ENCODE measurements at regions not wholly inside any gene's neighbourhood (a gene's known extent, or its start where the extent isn't known, plus 50 kb on each side); places are given as distances from the start of the nearest gene placed in this dataset.
"Not testable (repeated sequence)": the region's sequence is repeated elsewhere in the genome, so short reads cannot be mapped to it uniquely, and the experiment has no call there.

- no peak for DNase-seq (ENCODE audit: low read depth in 2 of 2)
Observed at GRCh38 chr6:40887079-40887791, 151.8 kb downstream of the UNC5CL start.

- no peak for DNase-seq (ENCODE audit: low read depth in 2 of 2)
Observed at GRCh38 chr6:40885139-40885774, 153.8 kb downstream of the UNC5CL start.

GRCh38 chr6:40882323-40882997 is 156.6 kb downstream of the UNC5CL start:
- no peak for DNase-seq (ENCODE audit: low read depth in 2 of 2)

- DNase-seq (ENCODE audit: low read depth in 2 of 2) = no peak
Observed at GRCh38 chr6:40881501-40881900, 157.5 kb downstream of the UNC5CL start.

GRCh38 chr6:40880906-40881305 is 158.1 kb downstream of the UNC5CL start:
- DNase-seq (ENCODE audit: low read depth in 2 of 2) = no peak

- no peak for DNase-seq (ENCODE audit: low read depth in 2 of 2)
Observed at GRCh38 chr6:40879169-40879568, 159.9 kb downstream of the UNC5CL start.

- no peak for DNase-seq (ENCODE audit: low read depth in 2 of 2)
Observed at GRCh38 chr6:40877362-40877761, 161.7 kb downstream of the UNC5CL start.

- no peak for DNase-seq (ENCODE audit: low read depth in 2 of 2)
Observed at GRCh38 chr6:40876336-40876735, 162.7 kb downstream of the UNC5CL start.

GRCh38 chr6:40874495-40874894 is 164.5 kb downstream of the UNC5CL start:
- no peak for DNase-seq (ENCODE audit: low read depth in 2 of 2)

GRCh38 chr6:40871424-40871823 is 167.6 kb downstream of the UNC5CL start:
- DNase-seq (ENCODE audit: low read depth in 2 of 2) = no peak

- not testable (repeated sequence) for DNase-seq (ENCODE audit: low read depth in 2 of 2)
Observed at GRCh38 chr6:40868089-40868865, 170.7 kb downstream of the UNC5CL start.

GRCh38 chr6:40867527-40867926 is 171.5 kb downstream of the UNC5CL start:
- not testable (repeated sequence) for DNase-seq (ENCODE audit: low read depth in 2 of 2)

- DNase-seq (ENCODE audit: low read depth in 2 of 2) = not testable (repeated sequence)
Observed at GRCh38 chr6:40865259-40865658, 173.8 kb downstream of the UNC5CL start.

GRCh38 chr6:40860443-40860842 is 178.6 kb downstream of the UNC5CL start:
- DNase-seq (ENCODE audit: low read depth in 2 of 2) = no peak

- no peak for DNase-seq (ENCODE audit: low read depth in 2 of 2)
Observed at GRCh38 chr6:40856271-40856670, 182.8 kb downstream of the UNC5CL start.

GRCh38 chr6:40855168-40855880 is 183.7 kb downstream of the UNC5CL start:
- DNase-seq (ENCODE audit: low read depth in 2 of 2) = no peak

- no peak for DNase-seq (ENCODE audit: low read depth in 2 of 2)
Observed at GRCh38 chr6:40854592-40854991, 184.4 kb downstream of the UNC5CL start.

- DNase-seq (ENCODE audit: low read depth in 2 of 2) = no peak
Observed at GRCh38 chr6:40852779-40853373, 186.1 kb downstream of the UNC5CL start.

GRCh38 chr6:40849546-40849945 is 189.5 kb downstream of the UNC5CL start:
- DNase-seq (ENCODE audit: low read depth in 2 of 2) = no peak

- no peak for DNase-seq (ENCODE audit: low read depth in 2 of 2)
Observed at GRCh38 chr6:40848868-40849514, 190.0 kb downstream of the UNC5CL start.

GRCh38 chr6:40848038-40848437 is 191.0 kb downstream of the UNC5CL start:
- DNase-seq (ENCODE audit: low read depth in 2 of 2) = no peak

Data from stimulated activated CD4-positive, alpha-beta T cell treated with anti-CD3 and anti-CD28 coated beads, Interleukin-1b, Interleukin-23, amount 100 ng/mL, for 4 hours (primary cell).